Rectal smooth muscle tissue (tissue), 1 donor: ENCODE measurements at regions not wholly inside any gene's neighbourhood (a gene's known extent, or its start where the extent isn't known, plus 50 kb on each side); places are given as distances from the start of the nearest gene placed in this dataset.
"Not testable (repeated sequence)": the region's sequence is repeated elsewhere in the genome, so short reads cannot be mapped to it uniquely, and the experiment has no call there.

Experiments
- H3K27ac ChIP-seq: one replicate; pipeline ENCODE4 v1.7.0; 2013; ENCODE audit warnings: low read depth, low read length, inconsistent platforms
- H3K27me3 ChIP-seq: one replicate; pipeline ENCODE4 v1.7.0; 2013; ENCODE audit warnings: low read length; ENCODE audit not compliant: control insufficient read depth, insufficient read depth
- H3K36me3 ChIP-seq: one replicate; pipeline ENCODE4 v1.7.0; 2013; ENCODE audit warnings: low read length; ENCODE audit not compliant: control insufficient read depth, insufficient read depth
- H3K4me1 ChIP-seq: one replicate; pipeline ENCODE4 v1.7.0; 2013; ENCODE audit warnings: low read length; ENCODE audit not compliant: control insufficient read depth, insufficient read depth
- H3K4me3 ChIP-seq: one replicate; pipeline ENCODE4 v1.7.0; 2013; ENCODE audit warnings: low read length
- H3K9ac ChIP-seq: one replicate; pipeline ENCODE4 v1.7.0; 2013; ENCODE audit warnings: low read length

DNA sequence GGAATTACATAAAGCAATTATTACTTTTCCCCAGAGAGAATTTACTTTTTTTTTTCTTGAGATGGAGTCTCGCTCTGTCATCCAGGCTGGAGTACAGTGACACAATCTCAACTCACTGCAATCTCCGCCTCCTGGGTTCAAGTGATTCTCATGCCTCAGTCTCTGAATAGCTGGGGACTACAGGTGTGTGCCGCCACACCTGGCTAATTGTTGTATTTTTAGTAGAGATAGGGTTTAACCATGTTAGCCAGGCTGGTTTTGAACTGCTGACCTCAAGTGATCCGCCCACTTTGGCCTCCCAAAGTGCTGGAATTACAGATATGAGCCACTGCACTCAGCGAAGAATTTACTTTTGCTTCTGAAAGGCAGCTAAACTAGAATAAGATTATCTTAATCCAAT lies 181.6 kb downstream of the DLEU7 start:
- H3K9ac ChIP-seq, H3K27me3 ChIP-seq: not testable (repeated sequence)

DNA sequence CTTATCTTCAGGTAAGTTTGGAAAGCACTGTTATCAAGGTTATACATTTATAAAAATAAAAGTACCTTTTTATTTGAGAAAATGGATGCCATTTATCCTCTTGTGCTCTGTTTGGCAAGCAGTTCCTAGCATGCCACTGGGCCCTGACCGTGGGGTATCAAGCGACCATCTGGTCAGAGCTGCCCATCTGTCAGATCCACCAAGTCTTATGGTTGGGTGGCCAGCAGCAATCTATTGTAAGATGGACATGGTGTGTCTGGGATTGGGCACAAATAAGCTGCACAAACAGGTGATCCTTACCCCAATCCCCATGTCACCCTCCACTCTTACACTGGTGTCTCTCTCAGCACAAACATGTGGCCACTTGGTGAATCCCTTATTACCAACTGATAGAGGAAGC lies 178.5 kb downstream of the DLEU7 start:
- Histone ChIP-seq H3K9ac (no peak overlapping the region), H3K4me1 (no peaks in the 10 kb centered on the region), H3K4me3 (no peak overlapping the region), H3K27me3 (no peaks in the 10 kb centered on the region), H3K27ac (no peak overlapping the region), H3K36me3 (no peaks in the 10 kb centered on the region)

More for the DNA sequence above, 181.6 kb downstream of the DLEU7 start:
- H3K27ac ChIP-seq, H3K4me3 ChIP-seq, H3K4me1 ChIP-seq, H3K36me3 ChIP-seq: not testable (repeated sequence)

DNA sequence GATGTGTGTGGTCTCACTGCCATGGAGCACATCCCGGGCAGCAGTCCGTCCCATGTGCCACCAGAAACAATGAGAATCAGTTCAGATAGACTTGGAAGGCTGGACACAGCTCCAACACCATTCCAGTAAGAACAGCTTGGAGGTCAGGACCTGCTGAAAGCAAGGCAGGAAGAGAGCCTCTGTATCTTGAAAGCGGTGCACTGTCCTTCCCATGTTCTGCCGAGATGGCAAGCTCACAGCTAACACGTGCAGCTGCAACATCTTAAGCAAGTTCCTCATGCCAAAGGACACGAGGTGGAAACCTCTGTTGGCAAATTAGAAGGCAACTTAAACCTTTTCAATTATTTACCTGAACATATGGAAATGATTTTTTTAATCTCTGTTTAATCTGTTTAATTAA lies 175.4 kb downstream of the DLEU7 start:
- no peak overlapping the region for H3K27ac ChIP-seq
- H3K36me3 ChIP-seq, result no peaks in the 10 kb centered on the region
- no peaks in the 10 kb centered on the region for H3K27me3 ChIP-seq
- no peak overlapping the region for H3K4me3 ChIP-seq
- H3K4me1 ChIP-seq, result no peaks in the 10 kb centered on the region
- H3K9ac ChIP-seq, result no peak overlapping the region

DNA sequence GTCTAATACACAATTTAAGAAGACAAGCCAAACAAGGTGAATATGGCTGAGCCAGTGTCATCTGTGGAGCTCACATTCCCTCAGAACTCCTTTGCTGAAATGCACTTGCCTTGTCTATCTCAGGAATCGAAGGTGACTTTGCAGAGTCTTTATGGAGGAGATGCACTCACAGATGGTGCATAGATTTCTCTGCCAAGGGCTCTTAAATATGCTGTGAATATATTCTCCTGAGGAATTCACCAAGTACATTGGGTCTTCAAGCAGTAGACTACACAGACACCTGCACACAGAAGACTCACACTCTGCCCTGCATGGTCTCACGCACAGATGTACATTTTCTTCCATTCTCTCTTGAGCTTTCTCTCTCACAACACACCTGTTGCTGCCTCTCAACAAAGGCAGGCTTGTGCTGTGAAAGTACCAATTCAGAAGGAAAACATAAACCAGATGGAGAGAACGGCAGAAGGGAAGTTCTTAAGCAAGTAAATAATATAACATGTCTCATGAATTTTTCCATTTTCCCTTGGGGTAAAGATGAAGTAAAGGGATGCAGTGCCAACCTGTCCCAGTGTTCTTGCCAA lies 174.7 kb downstream of the DLEU7 start:
- H3K27ac ChIP-seq, result no peak overlapping the region
- no peak overlapping the region for H3K9ac ChIP-seq
- no peaks in the 10 kb centered on the region for H3K4me1 ChIP-seq
- H3K4me3 ChIP-seq, result no peak overlapping the region
- no peaks in the 10 kb centered on the region for H3K36me3 ChIP-seq
- H3K27me3 ChIP-seq, result no peaks in the 10 kb centered on the region

DNA sequence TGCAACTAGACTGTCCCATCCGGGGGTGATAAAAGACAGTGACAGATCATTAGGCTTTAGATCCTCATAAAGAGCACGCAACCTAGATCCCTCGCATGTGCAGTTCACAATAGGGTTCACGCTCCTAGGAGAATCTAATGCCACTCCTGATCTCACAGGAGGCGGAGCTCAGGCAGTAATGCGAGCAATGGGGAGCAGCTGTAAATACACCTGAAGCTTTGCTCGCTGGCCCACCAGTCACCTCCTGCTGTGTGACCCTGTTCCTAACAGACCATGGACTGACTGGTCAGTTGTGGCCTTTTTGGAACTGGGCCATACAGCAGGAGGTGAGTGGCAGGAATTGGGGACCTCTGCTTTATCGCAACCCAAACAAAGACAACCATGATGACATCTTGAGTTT lies 173.2 kb downstream of the DLEU7 start:
- H3K4me3 ChIP-seq, result no peak overlapping the region
- H3K27me3 ChIP-seq, result no peaks in the 10 kb centered on the region
- no peak overlapping the region for H3K9ac ChIP-seq
- no peaks in the 10 kb centered on the region for H3K36me3 ChIP-seq
- H3K27ac ChIP-seq, result no peak overlapping the region
- H3K4me1 ChIP-seq, result no peaks in the 10 kb centered on the region

DNA sequence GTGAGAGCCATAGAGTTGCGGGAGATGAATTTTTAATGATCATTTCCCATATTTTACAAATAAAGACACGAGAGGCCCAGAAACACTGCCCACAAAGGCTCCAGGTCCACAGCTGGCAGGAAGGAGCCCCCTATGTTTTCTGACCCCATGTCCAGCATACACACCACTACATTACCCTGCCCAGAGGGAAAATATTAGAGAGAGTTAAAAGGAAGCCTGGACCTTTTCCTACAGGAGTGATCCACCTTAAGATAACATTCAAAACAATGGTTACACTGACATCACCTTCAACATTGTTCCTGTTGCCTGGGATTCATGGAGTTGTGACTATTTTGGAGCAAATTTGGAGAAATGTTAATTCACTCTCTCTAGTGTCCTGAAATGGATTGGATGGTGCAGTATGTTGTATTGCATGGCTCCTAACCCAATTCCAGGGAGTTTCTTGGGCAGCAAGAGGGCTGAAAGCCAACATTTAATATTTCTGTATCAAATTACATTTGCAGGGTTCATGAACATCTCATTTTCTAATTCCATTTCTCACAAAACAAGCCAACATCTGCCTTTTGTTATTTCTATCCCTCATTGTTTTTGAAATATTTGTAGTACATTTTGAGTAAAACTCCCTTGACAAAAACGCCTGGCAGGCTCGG lies 172.5 kb downstream of the DLEU7 start:
- Histone ChIP-seq H3K27ac (no peak overlapping the region), H3K4me1 (no peaks in the 10 kb centered on the region), H3K36me3 (no peaks in the 10 kb centered on the region), H3K4me3 (no peak overlapping the region), H3K27me3 (no peaks in the 10 kb centered on the region), H3K9ac (no peak overlapping the region)

DNA sequence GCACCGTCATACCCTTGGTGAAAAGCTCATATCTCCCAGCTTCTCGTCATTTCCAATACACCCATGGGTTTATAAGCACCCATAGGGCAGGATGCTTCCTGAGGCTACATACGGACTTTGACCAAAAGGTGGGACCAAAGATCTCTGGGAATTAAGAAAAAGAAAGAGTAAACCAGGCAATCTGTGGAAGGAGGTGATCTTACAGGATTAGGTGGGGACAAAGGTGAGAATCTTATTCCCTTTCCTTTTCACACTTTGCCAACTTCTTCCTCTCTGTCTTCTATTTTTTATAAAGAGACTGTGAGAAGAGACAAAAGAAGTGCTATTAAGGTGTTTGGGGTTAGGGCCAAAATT lies 172.0 kb downstream of the DLEU7 start:
- H3K4me1 ChIP-seq, result no peaks in the 10 kb centered on the region
- no peaks in the 10 kb centered on the region for H3K27me3 ChIP-seq
- H3K36me3 ChIP-seq, result no peaks in the 10 kb centered on the region
- H3K27ac ChIP-seq, result no peak overlapping the region
- H3K9ac ChIP-seq, result no peak overlapping the region
- H3K4me3 ChIP-seq, result no peak overlapping the region

DNA sequence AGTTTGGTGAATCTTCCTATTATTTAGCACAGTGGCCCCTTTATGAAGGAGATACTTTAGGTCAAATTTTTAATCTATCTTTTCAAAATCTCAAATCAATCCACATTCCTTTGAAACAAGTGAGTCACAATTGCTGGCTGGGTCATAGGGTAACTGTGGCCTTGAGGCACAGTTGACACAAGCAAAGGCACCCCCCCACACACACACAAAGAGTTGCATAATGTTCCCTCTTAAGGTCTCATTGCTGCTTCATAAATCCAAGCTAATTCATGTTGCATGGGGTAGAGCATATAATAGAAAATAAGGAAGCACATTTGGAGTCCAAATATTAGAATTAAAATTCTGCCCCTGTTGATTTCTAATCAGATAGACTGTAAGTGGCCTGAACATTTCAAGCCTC lies 171.5 kb downstream of the DLEU7 start:
- no peak overlapping the region for H3K9ac ChIP-seq
- no peak overlapping the region for H3K27ac ChIP-seq
- H3K4me1 ChIP-seq, result no peaks in the 10 kb centered on the region
- no peaks in the 10 kb centered on the region for H3K36me3 ChIP-seq
- H3K27me3 ChIP-seq, result no peaks in the 10 kb centered on the region
- no peak overlapping the region for H3K4me3 ChIP-seq

DNA sequence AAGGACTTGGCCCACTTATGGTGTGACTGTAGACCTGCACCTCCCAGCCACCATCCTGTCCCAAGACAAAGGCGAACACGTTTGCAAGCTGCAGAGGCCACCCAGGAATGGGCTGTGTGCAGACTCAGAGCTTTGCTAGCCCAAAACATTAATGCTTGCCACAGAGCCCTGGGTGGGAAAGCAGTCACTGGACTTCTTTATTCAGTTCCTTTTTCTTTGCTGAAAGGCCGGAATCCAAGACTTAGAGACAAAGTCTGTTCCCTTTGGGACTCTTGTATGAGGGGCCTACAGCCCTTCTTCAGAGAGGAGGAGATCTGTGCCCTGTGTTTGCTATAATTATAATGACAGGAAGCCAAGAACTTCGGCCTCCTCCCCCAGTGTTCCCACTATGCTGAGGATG lies 167.8 kb downstream of the DLEU7 start:
- no peaks in the 10 kb centered on the region for H3K4me1 ChIP-seq
- H3K9ac ChIP-seq, result no peak overlapping the region
- H3K36me3 ChIP-seq, result no peaks in the 10 kb centered on the region
- H3K27ac ChIP-seq, result no peak overlapping the region
- no peaks in the 10 kb centered on the region for H3K27me3 ChIP-seq
- H3K4me3 ChIP-seq, result no peak overlapping the region

DNA sequence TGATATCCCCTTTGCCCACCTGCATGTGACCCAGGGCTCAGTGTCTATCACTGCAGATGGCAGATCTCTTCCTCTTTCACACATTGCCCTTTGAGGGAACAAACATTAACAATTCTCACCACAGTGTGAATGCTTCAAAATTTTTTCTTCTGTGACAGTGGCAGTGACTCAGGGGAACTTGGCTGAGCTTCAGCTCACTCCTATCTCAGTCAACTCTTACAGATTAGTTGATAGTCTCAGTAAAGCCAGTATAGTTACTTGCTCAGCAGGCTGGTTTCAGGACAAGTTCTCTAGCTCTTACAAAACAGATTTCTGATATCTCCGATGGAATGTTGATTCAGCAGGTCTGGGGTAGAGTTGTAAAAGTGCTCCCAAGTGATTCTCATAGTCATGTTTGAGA lies 166.9 kb downstream of the DLEU7 start:
- H3K36me3 ChIP-seq, result no peaks in the 10 kb centered on the region
- H3K4me1 ChIP-seq, result no peaks in the 10 kb centered on the region
- no peaks in the 10 kb centered on the region for H3K27me3 ChIP-seq
- H3K4me3 ChIP-seq, result no peak overlapping the region
- H3K9ac ChIP-seq, result no peak overlapping the region
- H3K27ac ChIP-seq, result no peak overlapping the region

DNA sequence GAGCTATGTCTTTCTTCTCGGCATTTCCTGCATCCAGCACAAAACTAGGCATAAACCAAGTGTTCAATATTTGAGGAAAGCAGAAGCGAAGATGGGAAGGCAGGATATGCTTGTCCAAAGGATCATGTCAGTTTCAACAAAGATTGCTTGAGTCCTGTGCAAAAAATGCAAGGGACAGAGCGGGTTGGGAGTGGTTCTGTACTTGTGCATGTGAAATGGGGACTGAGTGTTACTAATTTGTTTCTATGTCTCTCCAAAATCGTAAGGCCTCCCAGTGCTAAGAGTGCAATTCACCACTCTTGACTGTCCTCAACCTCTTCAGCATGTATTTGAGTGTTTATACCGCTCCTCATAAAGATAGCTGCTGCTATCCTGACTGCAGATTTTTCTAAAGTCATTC lies 166.2 kb downstream of the DLEU7 start:
- Histone ChIP-seq H3K4me1 (no peaks in the 10 kb centered on the region), H3K27ac (no peak overlapping the region), H3K27me3 (no peaks in the 10 kb centered on the region), H3K4me3 (no peak overlapping the region), H3K36me3 (no peaks in the 10 kb centered on the region), H3K9ac (no peak overlapping the region)

DNA sequence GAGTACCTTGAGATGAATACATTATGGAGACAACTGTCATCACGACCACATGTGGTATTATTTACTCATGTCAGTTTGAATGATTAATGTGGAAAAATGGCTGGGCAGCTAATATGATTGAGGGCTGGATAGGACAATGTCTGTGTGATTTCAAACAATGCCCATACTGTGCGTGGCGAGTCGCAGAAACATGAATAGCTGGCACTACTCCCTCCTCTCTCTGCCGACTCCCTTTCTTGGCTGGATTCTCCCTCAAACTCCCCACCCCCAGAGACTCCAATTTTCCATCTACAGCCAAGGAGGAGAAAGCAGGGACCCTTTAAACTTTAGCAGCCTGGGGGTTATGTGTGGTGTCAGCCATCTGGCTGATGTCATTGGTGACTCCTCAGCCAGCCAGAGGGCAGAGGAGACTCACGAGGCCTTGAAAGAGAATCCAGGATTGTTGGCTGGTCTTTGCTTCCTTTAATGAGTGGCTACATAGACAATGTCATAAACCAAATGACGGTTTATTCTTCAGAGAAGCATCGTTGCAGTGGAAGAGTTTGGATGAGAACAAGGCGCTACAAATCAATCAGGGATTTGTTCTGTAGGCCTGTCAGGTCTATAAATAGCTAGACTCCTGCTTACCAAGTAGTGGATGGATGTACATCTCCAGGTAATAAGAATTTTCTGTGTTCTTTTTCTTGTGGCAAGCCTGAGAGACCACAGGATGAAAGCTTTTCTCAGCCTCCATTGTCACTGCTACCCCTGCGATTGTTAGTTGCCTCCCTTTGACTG lies 165.6 kb downstream of the DLEU7 start:
- Histone ChIP-seq H3K9ac (no peak overlapping the region), H3K27me3 (no peaks in the 10 kb centered on the region), H3K4me3 (no peak overlapping the region), H3K36me3 (no peaks in the 10 kb centered on the region), H3K27ac (no peak overlapping the region), H3K4me1 (no peaks in the 10 kb centered on the region)
